ENCODE measurements at regions not wholly inside any gene's neighbourhood (a gene's known extent, or its start where the extent isn't known, plus 50 kb on each side); places are given as distances from the start of the nearest gene placed in this dataset.

DNA sequence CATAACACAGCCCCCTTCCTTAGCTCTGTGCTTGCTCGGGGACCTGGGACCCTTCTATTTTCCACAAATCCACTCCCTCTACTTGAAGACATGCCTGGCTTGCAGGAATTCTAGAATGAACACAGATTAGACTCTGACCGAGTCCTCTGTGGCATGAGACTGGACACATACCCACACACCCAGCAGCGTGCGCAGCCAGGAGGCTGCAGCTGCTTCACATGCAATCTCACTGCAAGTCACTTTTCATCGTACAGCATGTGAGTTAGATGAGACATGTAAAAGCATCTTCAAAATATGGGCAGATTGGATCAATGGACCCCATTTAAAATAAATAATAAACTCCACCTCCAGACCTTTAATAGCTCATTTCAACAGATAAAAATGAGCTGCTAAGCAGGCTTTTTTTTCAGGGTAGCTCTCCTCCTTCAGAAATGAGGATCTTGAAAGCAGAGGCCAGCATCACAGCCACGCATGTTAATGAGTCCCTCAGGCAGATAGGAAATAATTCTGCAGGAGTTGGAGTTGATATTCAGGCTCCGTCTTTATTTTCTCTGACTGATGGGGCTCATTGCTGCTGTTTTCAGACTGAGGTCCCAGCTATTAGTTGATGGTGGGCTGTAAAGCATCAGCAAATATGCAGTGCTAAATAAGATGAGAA, 215.1 kb upstream of the GGTLC1 start:
- Histone ChIP-seq H3K36me3 (replicated peaks) (no peaks in the 10 kb centered on the region), H3K27me3 (ENCODE audit: low read depth) (no peaks in the 10 kb centered on the region), H3K4me1 (no peaks in the 10 kb centered on the region), H3K4me3 (no peak overlapping the region), H3K9me3 (no peaks in the 10 kb centered on the region)
- DNase-seq (ENCODE audit: low spot score in 2 of 2): no peak
- in situ Hi-C loops (cut with MboI; ENCODE audit: low sequenced_read_pairs): no loop called here

- no peaks in the 10 kb centered on the region for H3K27me3 ChIP-seq (ENCODE audit: low read depth)
- no peak for DNase-seq (ENCODE audit: low spot score in 2 of 2)
- H3K4me1 ChIP-seq: no peaks in the 10 kb centered on the region
- in situ Hi-C loops (cut with MboI; ENCODE audit: low sequenced_read_pairs): no loop called here
- H3K4me3 ChIP-seq: no peak overlapping the region
- H3K9me3 ChIP-seq: no peaks in the 10 kb centered on the region
- H3K36me3 ChIP-seq (replicated peaks): no peaks in the 10 kb centered on the region
Measured at GRCh38 chr20:24199501-24199900, 210.9 kb upstream of the GGTLC1 start.

GRCh38 chr20:24194143-24194542, 205.6 kb upstream of the GGTLC1 start:
- Histone ChIP-seq H3K4me1 (no peaks in the 10 kb centered on the region), H3K36me3 (replicated peaks) (no peaks in the 10 kb centered on the region), H3K9me3 (no peaks in the 10 kb centered on the region), H3K4me3 (no peak overlapping the region), H3K27me3 (ENCODE audit: low read depth) (no peaks in the 10 kb centered on the region)
- in situ Hi-C loops (cut with MboI; ENCODE audit: low sequenced_read_pairs): no loop called here
- DNase-seq (ENCODE audit: low spot score in 2 of 2): no peak

- H3K36me3 ChIP-seq (replicated peaks): no peaks in the 10 kb centered on the region
- in situ Hi-C loops (cut with MboI; ENCODE audit: low sequenced_read_pairs): no loop called here
- DNase-seq (ENCODE audit: low spot score in 2 of 2): no peak
- no peaks in the 10 kb centered on the region for H3K9me3 ChIP-seq
- H3K4me1 ChIP-seq: no peaks in the 10 kb centered on the region
- H3K27me3 ChIP-seq (ENCODE audit: low read depth): no peaks in the 10 kb centered on the region
- no peak overlapping the region for H3K4me3 ChIP-seq
Measured at GRCh38 chr20:24190905-24191304, 202.3 kb upstream of the GGTLC1 start.

DNA sequence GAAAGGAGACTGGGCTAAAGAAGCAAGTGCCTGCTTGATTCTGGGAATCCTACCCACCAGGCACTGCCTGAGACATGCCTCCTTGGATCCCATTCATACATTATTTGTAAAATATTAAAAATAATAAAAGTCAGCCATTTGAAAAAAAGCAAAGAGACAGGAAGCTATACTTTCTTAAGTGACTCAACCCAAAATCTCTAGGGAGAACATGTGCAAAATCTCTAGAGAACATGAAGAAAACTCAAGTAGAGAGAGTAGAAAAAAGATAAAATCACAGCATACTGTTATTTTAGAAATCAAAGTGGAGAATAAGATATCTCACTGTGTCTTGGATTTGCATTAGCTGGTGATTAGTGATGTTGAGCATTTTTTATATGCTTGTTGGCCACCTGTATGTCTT, 197.2 kb upstream of the GGTLC1 start:
- Histone ChIP-seq H3K36me3 (replicated peaks) (no peaks in the 10 kb centered on the region), H3K9me3 (no peaks in the 10 kb centered on the region), H3K4me1 (no peaks in the 10 kb centered on the region), H3K4me3 (no peak overlapping the region), H3K27me3 (ENCODE audit: low read depth) (no peaks in the 10 kb centered on the region)
- in situ Hi-C loops (cut with MboI; ENCODE audit: low sequenced_read_pairs): no loop called here
- DNase-seq (ENCODE audit: low spot score in 2 of 2): no peak

DNA sequence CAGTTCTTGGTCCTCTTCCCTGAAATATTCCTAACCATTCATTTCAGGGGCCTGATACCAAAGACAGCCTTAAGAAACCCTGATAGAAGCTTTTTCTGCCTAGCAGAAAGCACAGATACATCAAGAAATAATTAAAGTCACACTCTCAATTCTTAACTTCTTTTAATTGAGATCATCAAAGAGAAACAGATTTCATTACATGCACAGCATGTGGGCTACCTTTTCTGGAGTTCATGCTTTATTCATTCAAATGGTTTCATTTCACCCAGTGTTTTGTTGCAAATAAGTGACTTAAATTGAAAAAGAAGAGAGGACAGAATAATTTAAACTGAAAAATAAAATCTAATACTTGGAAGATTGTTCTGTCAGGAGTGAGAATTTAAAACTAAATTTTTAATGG, 192.6 kb upstream of the GGTLC1 start:
- in situ Hi-C loops (cut with MboI; ENCODE audit: low sequenced_read_pairs): no loop called here
- no peaks in the 10 kb centered on the region for H3K36me3 ChIP-seq (replicated peaks)
- no peak for DNase-seq (ENCODE audit: low spot score in 2 of 2)
- no peaks in the 10 kb centered on the region for H3K4me1 ChIP-seq
- no peaks in the 10 kb centered on the region for H3K9me3 ChIP-seq
- no peaks in the 10 kb centered on the region for H3K27me3 ChIP-seq (ENCODE audit: low read depth)
- no peak overlapping the region for H3K4me3 ChIP-seq

- in situ Hi-C loops (cut with MboI; ENCODE audit: low sequenced_read_pairs): loop anchor here (25.0 kb wide), 2 partner anchors 93 to 743 kb away; no protein-coding TSS in a partner anchor
- no peak overlapping the region for H3K4me3 ChIP-seq
- no peaks in the 10 kb centered on the region for H3K9me3 ChIP-seq
- no peaks in the 10 kb centered on the region for H3K4me1 ChIP-seq
- H3K36me3 ChIP-seq (replicated peaks): no peaks in the 10 kb centered on the region
- H3K27me3 ChIP-seq (ENCODE audit: low read depth): no peaks in the 10 kb centered on the region
- no peak for DNase-seq (ENCODE audit: low spot score in 2 of 2)
Measured at GRCh38 chr20:24169256-24169655, 180.7 kb upstream of the GGTLC1 start.

DNA sequence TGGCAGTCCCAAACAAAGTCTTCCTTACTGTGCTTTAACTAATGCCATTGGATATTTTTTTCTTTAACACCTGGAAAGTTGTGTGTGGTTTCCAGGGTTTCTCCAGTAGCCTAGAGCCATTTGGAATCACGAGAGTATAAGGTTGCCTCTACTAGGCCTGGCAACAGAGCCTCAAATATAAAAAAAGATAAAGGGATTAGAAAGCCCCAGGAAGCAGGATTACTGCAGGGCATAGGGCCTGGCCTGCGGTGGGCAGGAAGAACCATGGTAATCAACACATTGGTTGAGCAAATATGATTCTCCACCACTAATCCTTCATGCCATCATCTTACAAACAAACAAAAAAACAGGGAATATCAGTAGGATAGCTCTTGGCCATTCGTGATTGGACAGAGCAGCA, 177.8 kb upstream of the GGTLC1 start:
- no peaks in the 10 kb centered on the region for H3K36me3 ChIP-seq (replicated peaks)
- no peak for DNase-seq (ENCODE audit: low spot score in 2 of 2)
- no peaks in the 10 kb centered on the region for H3K4me1 ChIP-seq
- H3K27me3 ChIP-seq (ENCODE audit: low read depth): no peaks in the 10 kb centered on the region
- in situ Hi-C loops (cut with MboI; ENCODE audit: low sequenced_read_pairs): loop anchor here (25.0 kb wide), 2 partner anchors 96 to 746 kb away; no protein-coding TSS in a partner anchor
- H3K4me3 ChIP-seq: no peak overlapping the region
- no peaks in the 10 kb centered on the region for H3K9me3 ChIP-seq

GRCh38 chr20:24166123-24166381, 177.5 kb upstream of the GGTLC1 start:
- Histone ChIP-seq H3K27me3 (ENCODE audit: low read depth) (no peaks in the 10 kb centered on the region), H3K9me3 (no peaks in the 10 kb centered on the region), H3K4me3 (no peak overlapping the region), H3K4me1 (no peaks in the 10 kb centered on the region), H3K36me3 (replicated peaks) (no peaks in the 10 kb centered on the region)
- in situ Hi-C loops (cut with MboI; ENCODE audit: low sequenced_read_pairs): loop anchor here (25.0 kb wide), 2 partner anchors 96 to 746 kb away; no protein-coding TSS in a partner anchor
- no peak for DNase-seq (ENCODE audit: low spot score in 2 of 2)

- in situ Hi-C loops (cut with MboI; ENCODE audit: low sequenced_read_pairs): loop anchor here (25.0 kb wide), 2 partner anchors 97 to 747 kb away; no protein-coding TSS in a partner anchor
- H3K4me3 ChIP-seq: no peak overlapping the region
Measured at GRCh38 chr20:24165301-24166122, 176.9 kb upstream of the GGTLC1 start.

GRCh38 chr20:24164360-24164759, 175.8 kb upstream of the GGTLC1 start:
- no peaks in the 10 kb centered on the region for H3K4me1 ChIP-seq
- no peaks in the 10 kb centered on the region for H3K9me3 ChIP-seq
- peak in 1 of 2 experiments; percentile 50 for DNase-seq (ENCODE audit: low spot score in 2 of 2)
- in situ Hi-C loops (cut with MboI; ENCODE audit: low sequenced_read_pairs): loop anchor here (25.0 kb wide), 2 partner anchors 98 to 748 kb away; no protein-coding TSS in a partner anchor
- no peaks in the 10 kb centered on the region for H3K36me3 ChIP-seq (replicated peaks)
- no peaks in the 10 kb centered on the region for H3K27me3 ChIP-seq (ENCODE audit: low read depth)
- no peak overlapping the region for H3K4me3 ChIP-seq

More at GRCh38 chr20:24165301-24166122, 176.9 kb upstream of the GGTLC1 start:
- Histone ChIP-seq H3K4me1 (no peaks in the 10 kb centered on the region), H3K9me3 (no peaks in the 10 kb centered on the region), H3K36me3 (replicated peaks) (no peaks in the 10 kb centered on the region), H3K27me3 (ENCODE audit: low read depth) (no peaks in the 10 kb centered on the region)
- no peak for DNase-seq (ENCODE audit: low spot score in 2 of 2)

GRCh38 chr20:24163506-24163905, 174.9 kb upstream of the GGTLC1 start:
- no peak for DNase-seq (ENCODE audit: low spot score in 2 of 2)
- no peaks in the 10 kb centered on the region for H3K27me3 ChIP-seq (ENCODE audit: low read depth)
- H3K4me3 ChIP-seq: no peak overlapping the region
- H3K9me3 ChIP-seq: no peaks in the 10 kb centered on the region
- in situ Hi-C loops (cut with MboI; ENCODE audit: low sequenced_read_pairs): loop anchor here (25.0 kb wide), 2 partner anchors 99 to 749 kb away; no protein-coding TSS in a partner anchor
- H3K36me3 ChIP-seq (replicated peaks): no peaks in the 10 kb centered on the region
- no peaks in the 10 kb centered on the region for H3K4me1 ChIP-seq

GRCh38 chr20:24160563-24161281, 172.1 kb upstream of the GGTLC1 start:
- Histone ChIP-seq H3K36me3 (replicated peaks) (no peaks in the 10 kb centered on the region), H3K4me1 (no peaks in the 10 kb centered on the region), H3K27me3 (ENCODE audit: low read depth) (no peaks in the 10 kb centered on the region), H3K4me3 (no peak overlapping the region), H3K9me3 (no peaks in the 10 kb centered on the region)
- DNase-seq (ENCODE audit: low spot score in 2 of 2): peak in 1 of 2 experiments; percentile 32
- in situ Hi-C loops (cut with MboI; ENCODE audit: low sequenced_read_pairs): loop anchor here (25.0 kb wide), 2 partner anchors 102 to 752 kb away; no protein-coding TSS in a partner anchor

DNA sequence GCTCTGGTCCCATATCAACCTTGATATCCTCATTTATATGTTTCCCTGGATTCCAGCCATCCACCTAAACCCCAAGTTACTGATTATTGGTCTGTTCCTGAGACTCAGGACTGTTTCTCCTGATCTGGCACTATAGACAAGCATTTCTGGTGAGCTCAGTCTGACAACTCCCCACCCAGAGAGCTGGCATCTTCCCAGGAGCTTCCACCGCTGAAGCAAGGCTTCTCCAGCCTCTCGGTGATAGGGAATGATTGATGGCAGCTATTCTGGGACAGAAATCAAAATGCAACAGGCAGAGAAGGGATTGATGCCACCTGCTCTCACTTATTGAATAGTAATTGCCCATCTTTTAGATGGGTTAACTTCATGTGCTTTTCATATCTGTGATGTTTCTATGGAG, 169.7 kb upstream of the GGTLC1 start:
- Histone ChIP-seq H3K27me3 (ENCODE audit: low read depth) (no peaks in the 10 kb centered on the region), H3K4me3 (no peak overlapping the region), H3K36me3 (replicated peaks) (no peaks in the 10 kb centered on the region), H3K9me3 (no peaks in the 10 kb centered on the region), H3K4me1 (no peaks in the 10 kb centered on the region)
- in situ Hi-C loops (cut with MboI; ENCODE audit: low sequenced_read_pairs): loop anchor here (25.0 kb wide), 2 partner anchors 104 to 754 kb away; no protein-coding TSS in a partner anchor
- no peak for DNase-seq (ENCODE audit: low spot score in 2 of 2)
